ENCODE measurements at regions not wholly inside any gene's neighbourhood (a gene's known extent, or its start where the extent isn't known, plus 50 kb on each side); places are given as distances from the start of the nearest gene placed in this dataset.

GRCh38 chr15:93296759-93297500 lies 207.9 kb upstream of the RGMA start:
- H3K27me3 ChIP-seq = no peaks in the 10 kb centered on the region
- no peaks in the 10 kb centered on the region for H3K4me1 ChIP-seq
- TF ChIP-seq CTCF (IDR thresholded peaks at IDR 0.05) (no peak), POLR2A (IDR thresholded peaks at IDR 0.05) (no peak), POLR2AphosphoS5 (IDR thresholded peaks at IDR 0.05) (no peak)
- no peak overlapping the region for H3K27ac ChIP-seq
- no peaks in the 10 kb centered on the region for H3K36me3 ChIP-seq
- DNase-seq (ENCODE audit: low spot score in 2 of 2) = no peak
- intact Hi-C loops (cut with DNase I; ENCODE audit: low total_unique reads) = no loop called here
- H3K4me3 ChIP-seq = no peak overlapping the region
- H3K9me3 ChIP-seq = no peaks in the 10 kb centered on the region

- Histone ChIP-seq H3K27me3 (no peaks in the 10 kb centered on the region), H3K9me3 (no peaks in the 10 kb centered on the region), H3K36me3 (no peaks in the 10 kb centered on the region), H3K4me3 (no peak overlapping the region), H3K4me1 (no peaks in the 10 kb centered on the region), H3K27ac (no peak overlapping the region)
- intact Hi-C loops (cut with DNase I; ENCODE audit: low total_unique reads) = no loop called here
- TF ChIP-seq POLR2AphosphoS5 (IDR thresholded peaks at IDR 0.05) (no peak), CTCF (IDR thresholded peaks at IDR 0.05) (no peak), POLR2A (IDR thresholded peaks at IDR 0.05) (no peak)
- DNase-seq (ENCODE audit: low spot score in 2 of 2) = no peak
These were observed 205.9 kb upstream of the RGMA start for GRCh38 chr15:93294896-93295295.

GRCh38 chr15:93294066-93294465 lies 205.1 kb upstream of the RGMA start:
- no peak for DNase-seq (ENCODE audit: low spot score in 2 of 2)
- Histone ChIP-seq H3K4me3 (no peak overlapping the region), H3K9me3 (no peaks in the 10 kb centered on the region), H3K4me1 (no peaks in the 10 kb centered on the region), H3K27ac (no peak overlapping the region), H3K36me3 (no peaks in the 10 kb centered on the region), H3K27me3 (no peaks in the 10 kb centered on the region)
- intact Hi-C loops (cut with DNase I; ENCODE audit: low total_unique reads) = no loop called here
- TF ChIP-seq POLR2AphosphoS5 (IDR thresholded peaks at IDR 0.05) (no peak), CTCF (IDR thresholded peaks at IDR 0.05) (no peak), POLR2A (IDR thresholded peaks at IDR 0.05) (no peak)

- no peak overlapping the region for H3K27ac ChIP-seq
- H3K36me3 ChIP-seq = no peaks in the 10 kb centered on the region
- no peak for TF ChIP-seq POLR2A (IDR thresholded peaks at IDR 0.05)
- TF ChIP-seq CTCF (IDR thresholded peaks at IDR 0.05) = no peak
- TF ChIP-seq POLR2AphosphoS5 (IDR thresholded peaks at IDR 0.05) = no peak
- no peaks in the 10 kb centered on the region for H3K27me3 ChIP-seq
- H3K4me3 ChIP-seq = no peak overlapping the region
- no peaks in the 10 kb centered on the region for H3K4me1 ChIP-seq
- no peaks in the 10 kb centered on the region for H3K9me3 ChIP-seq
- intact Hi-C loops (cut with DNase I; ENCODE audit: low total_unique reads) = no loop called here
- no peak for DNase-seq (ENCODE audit: low spot score in 2 of 2)
These were observed 202.4 kb upstream of the RGMA start for GRCh38 chr15:93291380-93291779.

GRCh38 chr15:93290618-93290946 lies 201.6 kb upstream of the RGMA start:
- Histone ChIP-seq H3K27me3 (no peaks in the 10 kb centered on the region), H3K4me3 (no peak overlapping the region), H3K4me1 (no peaks in the 10 kb centered on the region), H3K36me3 (no peaks in the 10 kb centered on the region), H3K27ac (no peak overlapping the region), H3K9me3 (no peaks in the 10 kb centered on the region)
- intact Hi-C loops (cut with DNase I; ENCODE audit: low total_unique reads) = no loop called here
- no peak for DNase-seq (ENCODE audit: low spot score in 2 of 2)
- TF ChIP-seq POLR2A (IDR thresholded peaks at IDR 0.05) = no peak
- TF ChIP-seq POLR2AphosphoS5 (IDR thresholded peaks at IDR 0.05) = no peak
- TF ChIP-seq CTCF (IDR thresholded peaks at IDR 0.05) = no peak
